LNCAP (cell line): ENCODE measurements at regions not wholly inside any gene's neighbourhood (a gene's known extent, or its start where the extent isn't known, plus 50 kb on each side); places are given as distances from the start of the nearest gene placed in this dataset.

Source experiments
- TF ChIP-seq, protein P1 (sequence below): fragments of 450-650 bp; IDR thresholded peaks from 2 replicates; pipeline ENCODE4 v1.5.1; 2017; ENCODE audit warnings: mild to moderate bottlenecking

DNA sequence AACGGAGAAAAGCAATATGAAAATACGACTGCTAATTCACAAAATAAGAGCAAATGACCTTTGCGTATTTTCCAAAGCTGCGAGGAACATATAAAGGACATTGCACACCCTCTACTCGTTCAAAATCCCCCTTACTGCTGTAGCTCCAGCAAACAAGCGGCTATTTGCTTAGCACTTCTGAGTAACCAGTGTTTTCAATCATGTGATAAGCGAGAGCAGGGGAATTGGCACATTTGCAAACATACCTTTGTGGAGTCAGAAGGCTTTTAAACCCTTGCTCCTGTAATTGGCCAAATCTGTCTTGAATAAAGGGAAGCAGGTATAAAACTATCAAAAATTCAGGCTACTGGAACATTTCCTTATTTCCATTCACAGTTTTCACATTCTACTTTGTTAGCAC lies 610.2 kb downstream of the UBE2NL start:
- TF ChIP-seq, protein P1, sequence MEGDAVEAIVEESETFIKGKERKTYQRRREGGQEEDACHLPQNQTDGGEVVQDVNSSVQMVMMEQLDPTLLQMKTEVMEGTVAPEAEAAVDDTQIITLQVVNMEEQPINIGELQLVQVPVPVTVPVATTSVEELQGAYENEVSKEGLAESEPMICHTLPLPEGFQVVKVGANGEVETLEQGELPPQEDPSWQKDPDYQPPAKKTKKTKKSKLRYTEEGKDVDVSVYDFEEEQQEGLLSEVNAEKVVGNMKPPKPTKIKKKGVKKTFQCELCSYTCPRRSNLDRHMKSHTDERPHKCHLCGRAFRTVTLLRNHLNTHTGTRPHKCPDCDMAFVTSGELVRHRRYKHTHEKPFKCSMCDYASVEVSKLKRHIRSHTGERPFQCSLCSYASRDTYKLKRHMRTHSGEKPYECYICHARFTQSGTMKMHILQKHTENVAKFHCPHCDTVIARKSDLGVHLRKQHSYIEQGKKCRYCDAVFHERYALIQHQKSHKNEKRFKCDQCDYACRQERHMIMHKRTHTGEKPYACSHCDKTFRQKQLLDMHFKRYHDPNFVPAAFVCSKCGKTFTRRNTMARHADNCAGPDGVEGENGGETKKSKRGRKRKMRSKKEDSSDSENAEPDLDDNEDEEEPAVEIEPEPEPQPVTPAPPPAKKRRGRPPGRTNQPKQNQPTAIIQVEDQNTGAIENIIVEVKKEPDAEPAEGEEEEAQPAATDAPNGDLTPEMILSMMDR, result no peak

GRCh38 chrX:144531877-144532276 lies 648.0 kb downstream of the UBE2NL start:
- TF ChIP-seq, protein P1, result no peak

- TF ChIP-seq, protein P1, result no peak
Observed at GRCh38 chrX:144566592-144566991, 680.7 kb upstream of the SPANXN1 start.

GRCh38 chrX:144586756-144587155 lies 660.5 kb upstream of the SPANXN1 start:
- TF ChIP-seq, protein P1, result no peak

- TF ChIP-seq, protein P1, result no peak
Observed at GRCh38 chrX:144592036-144592435, 655.3 kb upstream of the SPANXN1 start.

GRCh38 chrX:144601010-144601409 lies 646.3 kb upstream of the SPANXN1 start:
- TF ChIP-seq, protein P1, result no peak

DNA sequence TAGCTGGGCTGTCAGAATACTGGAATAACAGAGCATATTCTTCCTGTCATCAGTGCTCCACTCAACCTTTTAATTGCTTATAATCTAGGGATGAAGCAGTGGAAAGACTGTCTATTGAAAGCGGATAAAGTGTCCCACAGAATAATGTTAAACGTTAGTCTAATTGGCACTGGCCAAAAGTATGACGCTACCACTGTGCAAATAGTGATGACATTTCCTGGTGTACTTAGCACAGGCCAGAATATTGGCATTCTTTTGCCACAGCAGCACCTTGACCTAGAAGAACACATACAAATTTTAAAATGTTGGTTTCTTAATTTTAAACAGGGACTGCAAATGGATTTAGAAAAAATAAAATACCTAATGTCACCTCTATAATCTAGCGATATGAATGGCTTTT lies 635.2 kb upstream of the SPANXN1 start:
- TF ChIP-seq, protein P1, result no peak

DNA sequence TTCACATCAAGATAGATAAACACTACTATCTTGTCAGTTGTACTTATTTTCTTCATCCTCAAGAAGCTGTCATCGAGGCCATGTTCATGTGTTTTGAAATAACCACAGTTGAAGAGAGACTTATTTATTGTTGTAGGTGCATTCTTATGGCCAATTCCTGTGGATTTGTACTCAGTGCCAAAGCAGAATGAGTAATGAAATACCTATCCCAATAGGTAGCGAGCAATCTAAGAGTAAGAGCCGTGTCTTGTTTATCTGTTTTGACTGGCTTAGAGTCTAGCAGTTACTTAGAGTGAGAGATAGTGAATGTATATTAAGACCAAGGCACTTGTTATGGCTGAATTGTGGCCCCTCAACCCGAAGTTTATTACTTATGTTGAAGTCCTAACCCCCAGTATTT lies 631.0 kb upstream of the SPANXN1 start:
- TF ChIP-seq, protein P1, result no peak
